ENCODE measurements at regions not wholly inside any gene's neighbourhood (a gene's known extent, or its start where the extent isn't known, plus 50 kb on each side); places are given as distances from the start of the nearest gene placed in this dataset.
"Not testable (repeated sequence)": the region's sequence is repeated elsewhere in the genome, so short reads cannot be mapped to it uniquely, and the experiment has no call there.

GRCh38 chr17:49898366-49899190, 50.7 kb upstream of the TAC4 start:
- peak; percentile 53 for DNase-seq

DNA sequence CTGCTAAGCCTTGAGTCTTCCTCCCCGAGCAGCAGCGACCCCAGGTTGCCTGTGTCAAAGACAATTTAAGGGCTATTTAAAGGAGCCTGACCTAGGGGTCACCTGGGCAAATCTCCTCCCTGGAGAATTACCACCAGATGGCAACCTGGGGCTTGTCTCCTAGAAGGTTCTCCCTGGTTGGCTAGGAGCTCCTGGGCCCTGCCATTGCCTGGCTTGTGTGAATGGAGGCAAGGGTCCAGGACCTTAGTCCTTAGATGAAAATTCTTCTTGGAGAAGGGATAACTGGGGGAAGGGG, 51.3 kb upstream of the TAC4 start:
- DNase-seq: peak; percentile 30

- DNase-seq: no peak
Observed at GRCh38 chr17:49899588-49899987, 51.7 kb upstream of the TAC4 start.

- DNase-seq: not testable (repeated sequence)
Observed at GRCh38 chr17:49900801-49901200, 52.9 kb upstream of the TAC4 start.

GRCh38 chr17:49901460-49902331, 53.8 kb upstream of the TAC4 start:
- DNase-seq: peak; percentile 57

DNA sequence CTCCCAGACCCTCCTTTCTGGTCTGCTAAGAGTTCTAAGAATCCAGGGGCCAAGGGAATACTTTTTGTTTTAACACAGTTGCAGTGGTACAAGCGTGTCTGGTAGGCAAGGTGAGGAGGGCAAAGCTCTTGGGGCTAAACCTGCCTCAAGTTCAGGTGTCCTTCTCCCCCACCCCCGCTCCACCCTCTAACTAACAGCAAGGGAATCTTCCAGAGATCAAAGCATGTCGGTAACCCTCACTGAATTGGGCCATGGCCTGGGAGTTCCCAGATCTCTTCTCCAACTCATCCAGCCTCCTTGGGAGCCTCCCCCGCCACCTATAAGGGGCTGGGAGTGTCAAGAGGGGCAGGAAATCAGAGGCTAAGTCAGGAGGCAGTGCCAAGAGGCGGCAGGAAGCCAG, 55.7 kb upstream of the TAC4 start:
- no peak for DNase-seq

DNA sequence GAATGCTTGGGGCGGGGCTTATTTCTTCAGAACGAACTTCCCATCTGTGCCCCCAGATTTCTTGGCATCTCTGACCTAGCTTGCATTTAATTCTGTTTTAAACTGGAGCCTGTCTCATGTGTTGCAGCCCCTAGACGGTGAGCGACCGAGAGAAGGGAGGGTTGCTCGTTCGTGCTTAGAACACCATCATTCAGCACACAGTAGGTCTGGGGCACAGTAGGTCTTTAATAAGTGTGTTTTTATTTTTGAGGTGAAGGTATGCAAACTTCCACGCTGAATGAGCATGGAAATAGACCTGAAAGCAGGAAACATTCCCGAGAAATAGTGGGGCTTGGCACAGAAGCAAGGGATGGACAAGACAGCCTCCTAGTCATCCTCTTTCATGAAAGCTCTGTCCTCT, 57.0 kb upstream of the TAC4 start:
- no peak for DNase-seq

DNA sequence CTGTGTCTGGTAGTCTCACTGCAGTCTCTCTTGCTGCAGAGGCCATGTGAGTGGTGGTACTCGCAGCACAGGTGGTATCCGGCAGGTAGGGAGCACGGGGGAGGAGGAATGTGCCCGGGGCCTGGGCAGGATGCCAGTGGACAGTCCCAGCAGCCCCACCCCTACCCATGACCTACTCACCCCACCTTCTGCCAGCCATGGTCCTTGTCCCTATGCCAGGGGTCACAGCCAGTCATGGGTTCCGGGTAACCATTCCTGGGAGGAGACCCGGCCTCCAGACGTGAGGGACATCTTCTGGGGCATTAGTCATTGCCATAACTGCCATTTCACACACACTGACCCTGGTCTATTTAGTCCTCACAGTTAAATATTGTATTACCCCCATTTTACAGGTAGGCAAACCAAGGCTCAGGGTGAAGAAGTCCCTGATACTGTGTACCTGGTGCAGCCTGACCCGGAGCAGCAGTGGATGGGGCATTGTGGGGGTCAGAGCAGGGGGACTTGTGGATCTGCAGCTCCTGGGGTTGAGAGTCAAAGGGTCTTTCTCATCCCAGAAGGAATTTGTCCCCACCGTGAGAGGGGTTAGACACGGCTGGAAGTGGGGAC, 58.8 kb upstream of the TAC4 start:
- DNase-seq: no peak

GRCh38 chr17:49907279-49907678, 59.4 kb upstream of the TAC4 start:
- no peak for DNase-seq

- no peak for DNase-seq
Observed at GRCh38 chr17:49908782-49909714, 59.9 kb upstream of the DLX4 start.

GRCh38 chr17:49910094-49910857, 58.7 kb upstream of the DLX4 start:
- no peak for DNase-seq

GRCh38 chr17:49910858-49911204, 58.2 kb upstream of the DLX4 start:
- DNase-seq: no peak

DNA sequence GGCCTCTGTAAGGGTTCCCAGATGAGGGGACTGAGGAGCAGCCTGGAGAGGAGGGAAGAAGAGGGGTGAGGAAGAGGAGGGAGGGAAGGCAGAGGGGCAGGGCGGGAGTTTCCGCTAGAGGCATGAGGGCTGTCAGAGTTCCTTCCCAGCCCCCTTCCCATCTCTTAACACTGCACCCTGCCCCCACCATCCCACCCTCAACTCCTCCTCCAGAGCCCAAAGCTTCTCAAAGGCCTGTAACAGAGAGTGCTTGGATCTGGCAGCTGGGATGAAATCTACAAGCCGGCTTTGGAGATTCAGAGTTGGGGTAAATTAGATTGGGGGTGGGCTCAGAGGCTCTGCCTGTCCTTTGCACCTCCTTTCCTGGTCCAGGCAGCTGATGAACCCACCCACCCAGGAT, 57.3 kb upstream of the DLX4 start:
- no peak for DNase-seq

DNA sequence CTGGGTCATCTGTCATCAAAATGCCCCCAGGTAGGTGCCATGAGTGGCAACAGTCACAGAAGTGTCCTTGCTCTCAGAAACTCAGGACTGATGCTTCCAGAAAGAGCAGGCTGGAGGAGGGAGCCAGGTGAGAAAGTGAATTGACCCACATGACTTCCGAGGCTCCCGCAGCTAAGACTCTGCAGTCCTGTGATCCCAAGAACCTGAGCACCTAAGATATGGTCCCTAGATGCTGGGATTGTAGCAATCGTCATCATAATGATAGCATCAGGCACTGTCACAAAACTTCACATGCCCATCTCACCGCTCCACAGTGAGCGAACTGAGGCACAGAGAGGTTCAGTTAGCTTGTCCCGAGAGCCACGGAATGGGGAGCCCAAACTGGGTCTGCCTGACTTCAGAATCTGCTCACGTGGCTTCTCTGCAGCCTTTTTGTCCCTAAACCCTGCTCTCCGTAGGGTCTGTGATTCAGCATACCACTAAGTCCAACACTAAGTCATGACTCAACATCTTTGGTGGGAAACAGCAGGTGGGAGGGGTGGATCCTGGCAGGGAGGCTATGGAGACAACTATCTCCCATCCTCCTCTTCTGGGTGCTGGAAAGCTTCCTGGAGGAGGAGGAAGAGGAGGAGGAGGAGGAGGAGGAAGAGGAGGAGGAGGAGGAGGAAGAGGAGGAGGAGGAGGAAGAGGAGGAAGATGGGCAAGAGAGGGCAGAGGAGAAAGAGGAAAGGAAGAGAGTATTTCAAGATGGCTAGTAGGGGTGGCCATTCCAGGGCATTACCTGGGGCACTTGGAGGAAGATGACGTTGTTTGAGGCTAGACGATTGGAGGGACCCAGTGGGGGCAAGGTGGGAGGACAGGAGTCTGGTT, 55.5 kb upstream of the DLX4 start:
- DNase-seq: no peak

DNA sequence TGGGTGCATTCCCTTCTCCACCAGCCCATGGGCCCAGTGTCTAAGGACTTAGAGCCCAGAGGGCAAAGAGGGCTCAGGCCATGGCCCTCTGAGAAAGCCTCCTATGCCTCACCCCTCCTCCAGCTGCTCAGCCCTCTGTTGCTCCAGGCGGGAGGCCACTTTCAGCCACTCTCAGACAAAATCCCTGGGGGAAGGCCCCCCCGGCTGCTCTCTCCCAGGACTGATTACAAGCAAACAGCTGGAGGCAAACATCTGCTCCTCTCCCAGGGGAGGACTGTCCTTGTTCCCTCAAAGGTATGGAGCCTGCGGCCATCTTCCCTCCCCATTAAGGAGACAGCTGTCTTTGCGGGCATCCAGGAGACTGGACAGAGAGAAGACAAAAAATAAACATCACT, 54.9 kb upstream of the DLX4 start:
- peak; percentile 76 for DNase-seq

DNA sequence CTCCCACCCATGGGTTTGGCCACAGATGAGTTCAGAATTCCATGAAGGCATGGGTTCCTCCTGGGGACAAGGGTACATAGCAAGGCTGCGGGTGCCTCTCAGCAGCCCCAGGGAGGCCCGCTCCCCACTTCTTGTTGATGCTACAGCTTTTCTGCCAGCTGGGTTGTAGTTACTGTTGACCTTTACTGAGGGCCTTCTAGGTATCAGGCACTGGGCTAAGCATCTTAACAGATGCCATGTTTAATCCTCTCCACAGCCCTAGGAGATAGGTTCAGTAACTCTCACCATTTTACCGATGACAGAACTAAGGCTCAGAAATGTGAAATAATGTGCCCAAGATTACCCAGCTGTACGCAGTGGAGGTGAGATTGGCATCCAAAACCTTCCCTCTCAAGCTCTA, 54.3 kb upstream of the DLX4 start:
- no peak for DNase-seq

- no peak for DNase-seq
Observed at GRCh38 chr17:49915260-49915659, 53.7 kb upstream of the DLX4 start.

DNA sequence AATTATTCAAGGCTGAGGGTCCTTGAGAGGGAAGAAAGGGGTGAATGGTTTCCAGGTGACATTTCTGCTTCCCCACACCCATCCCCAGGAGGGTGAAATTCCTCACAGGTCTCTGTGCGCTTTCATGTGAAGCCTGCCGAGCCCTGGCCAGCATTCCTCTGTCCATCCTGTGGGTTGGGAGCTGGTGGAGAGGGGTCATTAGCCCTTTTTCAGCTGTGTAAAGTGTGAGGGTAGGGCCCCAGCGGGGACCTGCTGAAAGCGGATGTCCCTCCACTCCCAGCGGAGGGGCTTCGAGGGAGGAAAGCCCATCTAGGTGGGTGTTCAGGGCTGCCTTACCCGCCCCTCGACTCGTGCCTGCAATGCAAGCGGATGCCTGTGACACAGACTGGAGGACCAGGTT, 53.3 kb upstream of the DLX4 start:
- no peak for DNase-seq

- DNase-seq: no peak
Observed at GRCh38 chr17:49916854-49917515, 52.0 kb upstream of the DLX4 start.

GRCh38 chr17:49918591-49918990, 50.4 kb upstream of the DLX4 start:
- no peak for DNase-seq

All from eye (tissue), 1 donor.